ENCODE measurements at regions not wholly inside any gene's neighbourhood (a gene's known extent, or its start where the extent isn't known, plus 50 kb on each side); places are given as distances from the start of the nearest gene placed in this dataset.

GRCh38 chr14:81936902-81937301 lies 403.2 kb upstream of the SEL1L start:
- TF ChIP-seq CTCF (IDR thresholded peaks at IDR 0.05; ENCODE audit: insufficient read depth in 1 of 2, low read depth in 1 of 2, low read length in 1 of 2, severe bottlenecking in 1 of 2, unreplicated experiment in 1 of 2): no peak
- CTCF ChIA-PET: no interaction called here
- POLR2A ChIA-PET: no interaction called here
- H3K36me3 Mint-ChIP-seq (ENCODE audit: insufficient read depth, unreplicated experiment): no peaks in the 10 kb centered on the region
- no TSS peak for BruUV-seq (replicated peaks)
- intact Hi-C loops (cut with micrococcal nuclease; ENCODE audit: unreplicated experiment): no loop called here
- H3K4me1 ChIP-seq: no peaks in the 10 kb centered on the region
- H3K4me3 ChIP-seq (ENCODE audit: low read depth, low read length): no peak overlapping the region
- no peaks in the 10 kb centered on the region for H3K9me3 ChIP-seq
- H3K27ac Mint-ChIP-seq (ENCODE audit: unreplicated experiment): no peak overlapping the region
- H3K4me1 Mint-ChIP-seq (ENCODE audit: low read depth, unreplicated experiment): no peaks in the 10 kb centered on the region
- no peaks in the 10 kb centered on the region for H3K27me3 ChIP-seq (replicated peaks; ENCODE audit: control insufficient read depth, insufficient read depth, low read length)
- no peaks in the 10 kb centered on the region for H3K36me3 ChIP-seq (ENCODE audit: control insufficient read depth, insufficient read depth, low read length)
- H3K9me3 Mint-ChIP-seq (ENCODE audit: unreplicated experiment): no peaks in the 10 kb centered on the region
- H3K27me3 Mint-ChIP-seq (ENCODE audit: insufficient read depth, unreplicated experiment): peaks cover 2% of the 10 kb centered on the region
- no peak overlapping the region for H3K4me3 Mint-ChIP-seq (ENCODE audit: unreplicated experiment)
- no peak for DNase-seq

- H3K4me3 ChIP-seq (ENCODE audit: low read depth, low read length): no peak overlapping the region
- DNase-seq: no peak
- no TSS peak for BruUV-seq (replicated peaks)
- Mint-ChIP-seq H3K4me3 (ENCODE audit: unreplicated experiment) (no peak overlapping the region), H3K9me3 (ENCODE audit: unreplicated experiment) (no peaks in the 10 kb centered on the region), H3K4me1 (ENCODE audit: low read depth, unreplicated experiment) (no peaks in the 10 kb centered on the region), H3K36me3 (ENCODE audit: insufficient read depth, unreplicated experiment) (no peaks in the 10 kb centered on the region), H3K27me3 (ENCODE audit: insufficient read depth, unreplicated experiment) (peaks cover 2% of the 10 kb centered on the region), H3K27ac (ENCODE audit: unreplicated experiment) (no peak overlapping the region)
- no peaks in the 10 kb centered on the region for H3K9me3 ChIP-seq
- H3K4me1 ChIP-seq: no peaks in the 10 kb centered on the region
- ChIA-PET POLR2A (no interaction called here), CTCF (no interaction called here)
- intact Hi-C loops (cut with micrococcal nuclease; ENCODE audit: unreplicated experiment): no loop called here
- H3K36me3 ChIP-seq (ENCODE audit: control insufficient read depth, insufficient read depth, low read length): no peaks in the 10 kb centered on the region
- H3K27me3 ChIP-seq (replicated peaks; ENCODE audit: control insufficient read depth, insufficient read depth, low read length): no peaks in the 10 kb centered on the region
- no peak for TF ChIP-seq CTCF (IDR thresholded peaks at IDR 0.05; ENCODE audit: insufficient read depth in 1 of 2, low read depth in 1 of 2, low read length in 1 of 2, severe bottlenecking in 1 of 2, unreplicated experiment in 1 of 2)
Observed at GRCh38 chr14:81938341-81938740, 404.7 kb upstream of the SEL1L start.

GRCh38 chr14:81940651-81941050 lies 407.0 kb upstream of the SEL1L start:
- Mint-ChIP-seq H3K9me3 (ENCODE audit: unreplicated experiment) (no peaks in the 10 kb centered on the region), H3K4me3 (ENCODE audit: unreplicated experiment) (no peak overlapping the region), H3K27ac (ENCODE audit: unreplicated experiment) (no peak overlapping the region), H3K27me3 (ENCODE audit: insufficient read depth, unreplicated experiment) (peaks cover 2% of the 10 kb centered on the region), H3K36me3 (ENCODE audit: insufficient read depth, unreplicated experiment) (no peaks in the 10 kb centered on the region), H3K4me1 (ENCODE audit: low read depth, unreplicated experiment) (no peaks in the 10 kb centered on the region)
- Histone ChIP-seq H3K4me3 (ENCODE audit: low read depth, low read length) (no peak overlapping the region), H3K36me3 (ENCODE audit: control insufficient read depth, insufficient read depth, low read length) (no peaks in the 10 kb centered on the region), H3K4me1 (no peaks in the 10 kb centered on the region), H3K9me3 (no peaks in the 10 kb centered on the region), H3K27me3 (replicated peaks; ENCODE audit: control insufficient read depth, insufficient read depth, low read length) (no peaks in the 10 kb centered on the region)
- no peak for DNase-seq
- TF ChIP-seq CTCF (IDR thresholded peaks at IDR 0.05; ENCODE audit: insufficient read depth in 1 of 2, low read depth in 1 of 2, low read length in 1 of 2, severe bottlenecking in 1 of 2, unreplicated experiment in 1 of 2): no peak
- no TSS peak for BruUV-seq (replicated peaks)
- intact Hi-C loops (cut with micrococcal nuclease; ENCODE audit: unreplicated experiment): no loop called here
- POLR2A ChIA-PET: interaction anchor here (0.6 kb wide), 1 partner anchor 66 kb away, joined by 3 read pairs; no protein-coding TSS in a partner anchor
- CTCF ChIA-PET: no interaction called here

Measured in Caco-2 (cell line).